ENCODE measurements at regions not wholly inside any gene's neighbourhood (a gene's known extent, or its start where the extent isn't known, plus 50 kb on each side); places are given as distances from the start of the nearest gene placed in this dataset.
"Not testable (repeated sequence)": the region's sequence is repeated elsewhere in the genome, so short reads cannot be mapped to it uniquely, and the experiment has no call there.

DNA sequence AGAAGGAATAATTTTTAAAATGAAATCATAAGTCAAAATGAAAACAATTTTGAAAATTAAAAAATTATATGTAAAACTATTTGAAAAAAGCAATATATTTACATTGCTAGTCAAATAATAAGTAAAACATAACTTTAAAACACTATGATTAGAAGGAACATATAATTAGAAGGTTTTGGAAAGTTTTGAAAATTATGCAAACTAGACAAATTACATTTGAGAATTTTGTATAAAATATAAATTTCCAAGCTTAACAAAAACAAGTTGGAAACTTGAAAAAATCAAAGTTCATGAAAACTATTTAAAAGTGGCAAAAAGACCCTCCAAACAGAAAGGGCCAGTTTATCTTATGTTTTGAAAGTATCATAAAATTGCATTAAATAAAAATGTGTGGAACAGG, 67.6 kb upstream of the TLL1 start:
- POLR2A ChIA-PET, result no interaction called here
- H3K36me3 Mint-ChIP-seq, result no peaks in the 10 kb centered on the region
- no peak overlapping the region for H3K27ac Mint-ChIP-seq
- H3K4me3 Mint-ChIP-seq, result no peak overlapping the region
- peaks cover 0 to 3% (median 0%) of the 10 kb centered on the region in 5 donors for H3K27me3 Mint-ChIP-seq
- no peaks in the 10 kb centered on the region for H3K4me1 Mint-ChIP-seq
- peaks cover 0 to 5% (median 0%) of the 10 kb centered on the region in 9 donors for H3K9me3 Mint-ChIP-seq
- no peak for ATAC-seq
- DNase-seq, result no peak

DNA sequence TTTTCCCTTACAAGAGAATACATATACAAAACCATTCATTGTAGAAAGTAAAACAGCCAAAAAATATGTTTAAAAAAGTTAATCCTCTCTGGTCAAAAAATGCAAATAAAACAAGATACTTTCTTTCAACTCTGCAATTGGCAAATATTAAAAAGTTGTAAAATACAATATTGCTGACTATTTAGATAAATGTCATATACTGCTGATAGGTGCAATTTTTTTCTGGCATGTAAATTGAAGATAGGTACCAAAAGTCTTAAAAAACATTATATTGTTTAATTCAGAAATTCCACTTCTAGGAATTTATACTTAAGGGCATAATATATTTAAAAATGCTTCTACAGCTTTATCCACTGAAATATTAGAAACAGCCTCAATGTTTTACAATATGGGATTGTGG, 66.4 kb upstream of the TLL1 start:
- H3K4me3 Mint-ChIP-seq, result no peak overlapping the region
- POLR2A ChIA-PET, result no interaction called here

GRCh38 chr4:165810726-165811125, 62.3 kb upstream of the TLL1 start:
- no peaks in the 10 kb centered on the region for H3K27me3 Mint-ChIP-seq
- H3K36me3 Mint-ChIP-seq, result no peaks in the 10 kb centered on the region
- ATAC-seq (no peak), DNase-seq (no peak)
- no peak overlapping the region for H3K4me3 Mint-ChIP-seq
- peaks cover 0 to 5% (median 0%) of the 10 kb centered on the region in 9 donors for H3K9me3 Mint-ChIP-seq
- H3K4me1 Mint-ChIP-seq, result no peaks in the 10 kb centered on the region
- no peak overlapping the region for H3K27ac Mint-ChIP-seq
- POLR2A ChIA-PET, result no interaction called here

More for the DNA sequence above, 66.4 kb upstream of the TLL1 start:
- Mint-ChIP-seq H3K27me3 (peaks cover 0 to 3% (median 0%) of the 10 kb centered on the region in 5 donors), H3K27ac (no peak overlapping the region), H3K36me3 (no peaks in the 10 kb centered on the region), H3K9me3 (peaks cover 0 to 5% (median 0%) of the 10 kb centered on the region in 9 donors), H3K4me1 (no peaks in the 10 kb centered on the region)
- ATAC-seq (no peak), DNase-seq (no peak)

GRCh38 chr4:165813606-165814005, 59.4 kb upstream of the TLL1 start:
- Mint-ChIP-seq H3K4me1 (no peaks in the 10 kb centered on the region), H3K36me3 (no peaks in the 10 kb centered on the region), H3K27me3 (no peaks in the 10 kb centered on the region), H3K4me3 (no peak overlapping the region), H3K9me3 (peaks cover 0 to 17% (median 4%) of the 10 kb centered on the region in 9 donors), H3K27ac (no peak overlapping the region)
- ATAC-seq (no peak), DNase-seq (no peak)
- POLR2A ChIA-PET, result no interaction called here

- Mint-ChIP-seq H3K4me1 (no peaks in the 10 kb centered on the region), H3K36me3 (no peaks in the 10 kb centered on the region), H3K9me3 (peaks cover 0 to 17% (median 4%) of the 10 kb centered on the region in 9 donors), H3K27me3 (no peaks in the 10 kb centered on the region), H3K27ac (no peak overlapping the region), H3K4me3 (no peak overlapping the region)
- POLR2A ChIA-PET, result no interaction called here
- no peak for ATAC-seq
- DNase-seq, result no peak
Measured at GRCh38 chr4:165814256-165815020, 58.6 kb upstream of the TLL1 start.

DNA sequence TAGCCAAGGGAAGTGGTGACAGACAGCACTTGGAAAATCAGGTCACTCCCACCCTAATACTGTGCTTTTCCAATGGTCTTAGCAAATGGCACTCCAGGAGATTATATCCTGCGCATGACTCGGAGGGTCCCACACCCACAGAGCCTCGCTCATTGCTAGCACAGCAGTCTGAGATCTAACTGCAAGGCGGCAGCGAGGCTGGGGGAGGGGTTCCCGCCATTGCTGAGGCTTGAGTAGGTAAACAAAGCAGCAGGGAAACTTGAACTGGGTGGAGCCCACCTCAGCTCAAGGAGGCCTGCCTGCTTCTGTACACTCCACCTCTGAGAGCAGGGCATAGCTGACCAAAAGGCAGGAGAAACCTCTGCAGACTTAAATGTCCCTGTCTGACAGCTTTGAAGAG, 53.9 kb upstream of the TLL1 start:
- ATAC-seq, H3K27me3 Mint-ChIP-seq, H3K36me3 Mint-ChIP-seq, H3K27ac Mint-ChIP-seq, DNase-seq, H3K4me1 Mint-ChIP-seq, POLR2A ChIA-PET, H3K4me3 Mint-ChIP-seq: not testable (repeated sequence)
- peaks cover 3 to 26% (median 8%) of the 10 kb centered on the region in 9 donors for H3K9me3 Mint-ChIP-seq
